ENCODE measurements at regions not wholly inside any gene's neighbourhood (a gene's known extent, or its start where the extent isn't known, plus 50 kb on each side); places are given as distances from the start of the nearest gene placed in this dataset.

- DNase-seq: no peak
- intact Hi-C loops (cut with DNase I; ENCODE audit: low total_unique reads): no loop called here
- TF ChIP-seq POLR2A (IDR thresholded peaks at IDR 0.05) (no peak), CTCF (IDR thresholded peaks at IDR 0.05) (no peak)
- Histone ChIP-seq H3K27ac (no peak overlapping the region), H3K4me1 (no peaks in the 10 kb centered on the region), H3K4me3 (no peak overlapping the region), H3K36me3 (no peaks in the 10 kb centered on the region), H3K9me3 (no peaks in the 10 kb centered on the region), H3K27me3 (no peaks in the 10 kb centered on the region)
Observed at GRCh38 chr7:109834851-109835250, 1256.1 kb upstream of the LRRN3 start.

- Histone ChIP-seq H3K4me1 (no peaks in the 10 kb centered on the region), H3K27ac (no peak overlapping the region), H3K4me3 (no peak overlapping the region), H3K27me3 (no peaks in the 10 kb centered on the region), H3K9me3 (no peaks in the 10 kb centered on the region), H3K36me3 (no peaks in the 10 kb centered on the region)
- intact Hi-C loops (cut with DNase I; ENCODE audit: low total_unique reads): no loop called here
- TF ChIP-seq POLR2A (IDR thresholded peaks at IDR 0.05) (no peak), CTCF (IDR thresholded peaks at IDR 0.05) (no peak)
- no peak for DNase-seq
Observed at GRCh38 chr7:109835577-109835976, 1255.3 kb upstream of the LRRN3 start.

GRCh38 chr7:109836016-109836415 lies 1254.9 kb upstream of the LRRN3 start:
- no peaks in the 10 kb centered on the region for H3K27me3 ChIP-seq
- H3K9me3 ChIP-seq: no peaks in the 10 kb centered on the region
- H3K4me1 ChIP-seq: no peaks in the 10 kb centered on the region
- intact Hi-C loops (cut with DNase I; ENCODE audit: low total_unique reads): no loop called here
- no peak for TF ChIP-seq POLR2A (IDR thresholded peaks at IDR 0.05)
- no peaks in the 10 kb centered on the region for H3K36me3 ChIP-seq
- DNase-seq: no peak
- H3K4me3 ChIP-seq: no peak overlapping the region
- no peak overlapping the region for H3K27ac ChIP-seq

GRCh38 chr7:109842386-109842785 lies 1248.5 kb upstream of the LRRN3 start:
- no peak for DNase-seq
- Histone ChIP-seq H3K27ac (no peak overlapping the region), H3K9me3 (no peaks in the 10 kb centered on the region), H3K4me3 (no peak overlapping the region), H3K27me3 (no peaks in the 10 kb centered on the region), H3K4me1 (no peaks in the 10 kb centered on the region), H3K36me3 (no peaks in the 10 kb centered on the region)
- intact Hi-C loops (cut with DNase I; ENCODE audit: low total_unique reads): no loop called here
- TF ChIP-seq CTCF (IDR thresholded peaks at IDR 0.05) (no peak), POLR2A (IDR thresholded peaks at IDR 0.05) (no peak)

- H3K27ac ChIP-seq: no peak overlapping the region
- no peak for DNase-seq
- H3K9me3 ChIP-seq: no peaks in the 10 kb centered on the region
- H3K36me3 ChIP-seq: peaks cover 0 to 3% of the 10 kb centered on the region in 2 donors
- intact Hi-C loops (cut with DNase I; ENCODE audit: low total_unique reads): no loop called here
- no peaks in the 10 kb centered on the region for H3K27me3 ChIP-seq
- TF ChIP-seq POLR2A (IDR thresholded peaks at IDR 0.05) (no peak), CTCF (IDR thresholded peaks at IDR 0.05) (peak in 3 of 4 experiments; percentile 8 to 23 (median 21))
- H3K4me3 ChIP-seq: no peak overlapping the region
- H3K4me1 ChIP-seq: no peaks in the 10 kb centered on the region
Observed at GRCh38 chr7:109844362-109844761, 1246.6 kb upstream of the LRRN3 start.

- H3K27ac ChIP-seq: no peak overlapping the region
- intact Hi-C loops (cut with DNase I; ENCODE audit: low total_unique reads): no loop called here
- TF ChIP-seq CTCF (IDR thresholded peaks at IDR 0.05) (no peak), POLR2A (IDR thresholded peaks at IDR 0.05) (no peak)
- H3K9me3 ChIP-seq: no peaks in the 10 kb centered on the region
- no peaks in the 10 kb centered on the region for H3K27me3 ChIP-seq
- H3K4me1 ChIP-seq: no peaks in the 10 kb centered on the region
- no peaks in the 10 kb centered on the region for H3K36me3 ChIP-seq
- DNase-seq: no peak
- H3K4me3 ChIP-seq: no peak overlapping the region
Observed at GRCh38 chr7:109864230-109864629, 1226.7 kb upstream of the LRRN3 start.

All from uterus (tissue), 3 donors.